CD4-positive, alpha-beta T cell (primary cell): ENCODE measurements at regions not wholly inside any gene's neighbourhood (a gene's known extent, or its start where the extent isn't known, plus 50 kb on each side); places are given as distances from the start of the nearest gene placed in this dataset.

Experiments
- ATAC-seq: fragments of 200-7000 bp; cut with Tn5 transposase; one replicate; pipeline ENCODE4 v1.10.0; 2022; ENCODE audit warnings: mild to moderate bottlenecking; ENCODE audit not compliant: poor library complexity
- CTCF ChIA-PET: fragments of 350-600 bp; sonication (Branson Sonifier 250); formaldehyde crosslinking; loops from one replicate; lab custom pipeline; 2021; ENCODE audit warnings: antibody characterized with exemption, inconsistent platforms; lab: Charles Lee
- POLR2A ChIA-PET: fragments of 350-600 bp; sonication (Branson Sonifier 250); formaldehyde crosslinking; loops from one replicate; lab custom pipeline; 2021; ENCODE audit warnings: antibody characterized with exemption, inconsistent platforms; lab: Charles Lee
- DNase-seq, 14 experiments: peaks; one replicate each; pipeline ENCODE4 v3.0.0-alpha.2; 2013 to 2020; ENCODE audit warnings: mixed read lengths in 2 of 14
- H3K27ac ChIP-seq, 2 donors: one replicate each; pipeline versions ENCODE4 v1.5.1 to v1.7.0; 2013; ENCODE audit warnings: low read length in 2 of 2, low read depth in 1 of 2, mild to moderate bottlenecking in 1 of 2
- H3K27me3 ChIP-seq, 2 experiments: 1 replicate in 1 of 2; 2 replicates in 1 of 2; pipeline versions ENCODE4 v1.6.1 to v1.7.0; 2013; ENCODE audit warnings: low read length in 2 of 2, control low read depth in 1 of 2, mild to moderate bottlenecking in 1 of 2, moderate library complexity in 1 of 2; ENCODE audit not compliant: insufficient read depth in 2 of 2, control insufficient read depth in 1 of 2
- H3K36me3 ChIP-seq: one replicate; pipeline ENCODE4 v1.6.1; 2013; ENCODE audit warnings: low read length, control low read depth; ENCODE audit not compliant: insufficient read depth
- H3K4me1 ChIP-seq: one replicate; pipeline ENCODE4 v1.6.1; 2013; ENCODE audit warnings: low read length, control low read depth; ENCODE audit not compliant: insufficient read depth
- H3K4me3 ChIP-seq: one replicate; pipeline ENCODE4 v1.5.1; 2013; ENCODE audit warnings: mild to moderate bottlenecking, low read length, moderate library complexity
- H3K9me3 ChIP-seq, 2 experiments: 1 replicate in 1 of 2; 2 replicates in 1 of 2; pipeline versions ENCODE4 v1.6.1 to v1.7.0; 2013; ENCODE audit warnings: low read length in 2 of 2, mild to moderate bottlenecking in 2 of 2, control low read depth in 1 of 2, moderate library complexity in 1 of 2; ENCODE audit not compliant: control insufficient read depth in 1 of 2, insufficient read depth in 1 of 2
- H3K27ac Mint-ChIP-seq: one replicate; pipeline ENCODE4 v1.8.0; 2020; ENCODE audit warnings: mixed read lengths
- H3K27me3 Mint-ChIP-seq: one replicate; pipeline ENCODE4 v1.8.0; 2021; ENCODE audit warnings: mixed read lengths
- H3K36me3 Mint-ChIP-seq: one replicate; pipeline ENCODE4 v1.8.0; 2021; ENCODE audit warnings: low read depth, mixed read lengths
- H3K4me1 Mint-ChIP-seq: one replicate; pipeline ENCODE4 v1.8.0; 2021; ENCODE audit warnings: low read depth, mixed read lengths
- H3K4me3 Mint-ChIP-seq: one replicate; pipeline ENCODE4 v1.8.0; 2020; ENCODE audit warnings: mild to moderate bottlenecking, mixed read lengths
- H3K9me3 Mint-ChIP-seq: one replicate; pipeline ENCODE4 v1.8.0; 2020; ENCODE audit warnings: mixed read lengths
- intact Hi-C, 2 experiments: fragments of 100-400 bp; cut with DNase I in 1 of 2; cut with micrococcal nuclease in 1 of 2; formaldehyde crosslinking; loops; one replicate each; pipeline versions ENCODE4 v1.15.1 to v1.9.0; 2023 to 2025; cut with DNase I, micrococcal nuclease
- TF ChIP-seq, protein P1 (sequence below): fragments of 200-600 bp; IDR thresholded peaks from one replicate; pipeline ENCODE4 v1.8.0; 2022; ENCODE audit warnings: antibody characterized with exemption, mild to moderate bottlenecking

DNA sequence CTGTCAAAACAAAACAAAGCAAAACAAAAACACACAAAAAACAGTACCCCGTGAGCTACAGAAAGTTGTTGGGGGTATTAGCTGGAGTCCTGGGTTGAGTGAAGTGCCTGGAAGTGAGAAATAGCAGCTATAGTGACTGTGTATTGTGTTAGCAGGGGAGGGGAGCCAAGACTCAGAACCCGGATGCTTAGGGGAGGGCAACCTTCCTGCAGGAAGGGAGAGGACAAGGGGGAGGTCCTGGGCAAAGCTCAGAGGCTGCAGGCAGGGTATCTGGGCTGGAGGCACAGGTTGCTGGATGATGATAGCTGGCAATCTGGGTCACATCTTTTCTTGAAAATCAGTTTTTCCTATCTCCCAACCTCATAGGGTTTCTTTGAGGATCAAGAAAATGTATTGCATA lies 75.8 kb upstream of the PARD3 start:
- TF ChIP-seq, protein P1, sequence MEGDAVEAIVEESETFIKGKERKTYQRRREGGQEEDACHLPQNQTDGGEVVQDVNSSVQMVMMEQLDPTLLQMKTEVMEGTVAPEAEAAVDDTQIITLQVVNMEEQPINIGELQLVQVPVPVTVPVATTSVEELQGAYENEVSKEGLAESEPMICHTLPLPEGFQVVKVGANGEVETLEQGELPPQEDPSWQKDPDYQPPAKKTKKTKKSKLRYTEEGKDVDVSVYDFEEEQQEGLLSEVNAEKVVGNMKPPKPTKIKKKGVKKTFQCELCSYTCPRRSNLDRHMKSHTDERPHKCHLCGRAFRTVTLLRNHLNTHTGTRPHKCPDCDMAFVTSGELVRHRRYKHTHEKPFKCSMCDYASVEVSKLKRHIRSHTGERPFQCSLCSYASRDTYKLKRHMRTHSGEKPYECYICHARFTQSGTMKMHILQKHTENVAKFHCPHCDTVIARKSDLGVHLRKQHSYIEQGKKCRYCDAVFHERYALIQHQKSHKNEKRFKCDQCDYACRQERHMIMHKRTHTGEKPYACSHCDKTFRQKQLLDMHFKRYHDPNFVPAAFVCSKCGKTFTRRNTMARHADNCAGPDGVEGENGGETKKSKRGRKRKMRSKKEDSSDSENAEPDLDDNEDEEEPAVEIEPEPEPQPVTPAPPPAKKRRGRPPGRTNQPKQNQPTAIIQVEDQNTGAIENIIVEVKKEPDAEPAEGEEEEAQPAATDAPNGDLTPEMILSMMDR: no peak

DNA sequence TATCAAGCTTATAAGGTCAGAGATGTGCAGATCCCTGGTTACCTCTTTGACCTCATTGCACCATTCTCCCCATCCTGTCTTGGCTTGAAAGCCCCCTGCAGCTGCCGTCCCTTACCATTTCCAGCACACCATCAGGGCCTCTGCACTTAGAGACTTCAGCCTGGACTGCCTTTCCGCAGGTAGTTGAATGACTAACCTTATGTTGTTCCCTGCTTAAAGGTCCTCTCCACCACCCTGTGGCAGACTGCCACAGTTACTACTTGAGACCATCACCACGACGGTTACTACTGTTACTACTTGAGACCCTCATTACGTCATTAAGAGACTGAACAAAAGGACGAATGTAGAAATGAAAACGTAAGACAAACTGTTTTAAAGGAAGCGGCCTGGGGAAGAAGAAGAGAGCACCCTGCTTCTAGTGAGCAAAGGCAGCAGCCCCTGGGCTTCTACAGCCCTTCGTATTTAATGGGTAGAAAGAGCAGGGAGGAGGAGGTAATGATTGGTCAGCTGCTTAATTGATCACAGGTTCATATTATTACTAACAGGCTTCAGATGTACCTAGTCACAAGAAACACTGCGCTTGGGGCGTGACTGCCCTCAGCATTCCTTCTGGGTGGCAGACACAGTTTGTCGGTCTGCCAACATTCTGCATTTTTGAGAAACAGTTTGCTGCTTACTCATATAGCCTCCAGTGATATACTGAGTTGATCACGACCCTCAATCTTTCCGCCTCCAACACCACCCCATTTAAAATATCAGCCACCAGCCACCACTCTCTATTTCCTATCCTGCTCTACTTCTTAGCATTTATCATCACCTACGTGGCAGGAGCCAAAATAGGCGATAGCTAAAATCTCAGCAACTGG lies 74.1 kb upstream of the PARD3 start:
- intact Hi-C loops: no loop called here
- DNase-seq (no peak), ATAC-seq (no peak)
- TF ChIP-seq, protein P1: no peak
- Histone ChIP-seq H3K27ac (no peak overlapping the region), H3K27me3 (no peaks in the 10 kb centered on the region), H3K4me1 (no peaks in the 10 kb centered on the region), H3K36me3 (no peaks in the 10 kb centered on the region), H3K4me3 (no peak overlapping the region), H3K9me3 (no peaks in the 10 kb centered on the region)
- ChIA-PET POLR2A (no interaction called here), CTCF (no interaction called here)
- no peak overlapping the region for H3K27ac Mint-ChIP-seq
- no peaks in the 10 kb centered on the region for H3K9me3 Mint-ChIP-seq
- no peaks in the 10 kb centered on the region for H3K36me3 Mint-ChIP-seq
- no peaks in the 10 kb centered on the region for H3K4me1 Mint-ChIP-seq
- no peaks in the 10 kb centered on the region for H3K27me3 Mint-ChIP-seq
- no peak overlapping the region for H3K4me3 Mint-ChIP-seq

More for the DNA sequence above, 75.8 kb upstream of the PARD3 start:
- no peak overlapping the region for H3K4me3 Mint-ChIP-seq
- Histone ChIP-seq H3K4me1 (no peaks in the 10 kb centered on the region), H3K27me3 (no peaks in the 10 kb centered on the region), H3K9me3 (no peaks in the 10 kb centered on the region), H3K4me3 (no peak overlapping the region), H3K36me3 (no peaks in the 10 kb centered on the region), H3K27ac (no peak overlapping the region)
- H3K36me3 Mint-ChIP-seq: no peaks in the 10 kb centered on the region
- ATAC-seq (no peak), DNase-seq (no peak)
- intact Hi-C loops: no loop called here
- H3K9me3 Mint-ChIP-seq: no peaks in the 10 kb centered on the region
- no peaks in the 10 kb centered on the region for H3K27me3 Mint-ChIP-seq
- no peaks in the 10 kb centered on the region for H3K4me1 Mint-ChIP-seq
- CTCF ChIA-PET: no interaction called here
- POLR2A ChIA-PET: no interaction called here
- no peak overlapping the region for H3K27ac Mint-ChIP-seq

DNA sequence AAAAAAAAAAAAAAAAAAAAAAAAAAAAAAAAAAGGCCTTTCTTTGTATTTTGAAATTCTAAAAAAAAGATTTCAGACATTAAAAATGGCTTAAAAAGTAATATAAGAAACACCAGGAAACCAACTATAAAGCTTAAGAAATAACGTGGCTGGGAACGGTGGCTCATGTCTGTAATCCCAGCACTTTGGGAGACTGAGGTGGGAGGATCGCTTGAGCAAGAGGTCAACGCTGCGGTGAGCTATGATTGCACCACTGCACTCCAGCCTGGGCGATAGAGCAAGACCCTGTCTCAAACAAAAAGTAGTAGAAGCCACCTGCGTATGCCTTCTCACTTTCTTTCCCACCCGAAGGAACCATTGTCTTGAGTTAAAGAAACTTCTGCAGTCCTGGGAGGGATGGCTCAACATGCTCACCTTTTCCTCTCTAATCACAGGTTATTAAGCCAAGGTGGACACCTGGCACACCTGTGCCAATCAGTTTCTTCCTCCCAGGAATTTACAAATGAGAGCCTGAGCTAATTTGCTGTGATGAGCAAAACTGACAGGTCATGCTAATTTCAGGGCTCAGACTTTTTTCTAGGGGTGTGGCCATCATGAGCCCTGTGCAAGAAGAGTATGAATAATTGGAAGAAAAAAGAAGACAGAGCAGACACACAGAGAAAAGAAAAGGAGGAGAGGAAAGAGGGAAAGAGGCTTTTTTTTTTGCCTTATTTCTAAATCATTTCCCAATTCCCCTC lies 72.0 kb upstream of the PARD3 start:
- no peaks in the 10 kb centered on the region for H3K27me3 ChIP-seq
- H3K4me1 ChIP-seq: no peaks in the 10 kb centered on the region
- H3K27ac ChIP-seq: no peak overlapping the region
- H3K9me3 ChIP-seq: no peaks in the 10 kb centered on the region
- TF ChIP-seq, protein P1: no peak
- no peak overlapping the region for H3K4me3 Mint-ChIP-seq
- ChIA-PET CTCF (no interaction called here), POLR2A (no interaction called here)
- DNase-seq (no peak), ATAC-seq (no peak)
- intact Hi-C loops: no loop called here
- no peaks in the 10 kb centered on the region for H3K36me3 ChIP-seq
- H3K27ac Mint-ChIP-seq: no peak overlapping the region
- H3K4me1 Mint-ChIP-seq: no peaks in the 10 kb centered on the region
- no peak overlapping the region for H3K4me3 ChIP-seq
- H3K27me3 Mint-ChIP-seq: no peaks in the 10 kb centered on the region
- H3K9me3 Mint-ChIP-seq: no peaks in the 10 kb centered on the region
- no peaks in the 10 kb centered on the region for H3K36me3 Mint-ChIP-seq
